ENCODE measurements at regions not wholly inside any gene's neighbourhood (a gene's known extent, or its start where the extent isn't known, plus 50 kb on each side); places are given as distances from the start of the nearest gene placed in this dataset.

- Histone ChIP-seq H3K27ac (no peak overlapping the region), H3K9me3 (no peaks in the 10 kb centered on the region), H3K27me3 (no peaks in the 10 kb centered on the region), H3K36me3 (no peaks in the 10 kb centered on the region), H3K4me1 (no peaks in the 10 kb centered on the region), H3K4me3 (no peak overlapping the region)
- in situ Hi-C loops (cut with MboI; ENCODE audit: low pct_ligation_motif_present in 1 of 4, low pct_unique_long_range_greater_than_20kb in 1 of 4, low sequenced_read_pairs in 3 of 4) = no loop called here
- TF ChIP-seq POLR2A (IDR thresholded peaks at IDR 0.05) (no peak), POLR2AphosphoS5 (IDR thresholded peaks at IDR 0.05) (no peak), EP300 (IDR thresholded peaks at IDR 0.05; ENCODE audit: low read depth) (no peak), CTCF (IDR thresholded peaks at IDR 0.05) (no peak)
- no peak for DNase-seq
- intact Hi-C loops (cut with DNase I; ENCODE audit: low total_unique reads) = no loop called here
- 53 to 78% methylated on average over 5 to 7 of the region's 7 CpGs for WGBS, 2 donors (ENCODE audit: low coverage in 1 of 2)
These were observed 311.7 kb upstream of the NEBL start for GRCh38 chr10:21208666-21209316.

GRCh38 chr10:21207852-21208646 is 310.9 kb upstream of the NEBL start:
- intact Hi-C loops (cut with DNase I; ENCODE audit: low total_unique reads) (no loop called here), in situ Hi-C loops (cut with MboI; ENCODE audit: low pct_ligation_motif_present in 1 of 4, low pct_unique_long_range_greater_than_20kb in 1 of 4, low sequenced_read_pairs in 3 of 4) (no loop called here)
- WGBS, 2 donors (ENCODE audit: low coverage in 1 of 2) = 67 to 89% methylated on average over 1 to 4 of the region's 4 CpGs
- Histone ChIP-seq H3K27ac (no peak overlapping the region), H3K36me3 (no peaks in the 10 kb centered on the region), H3K4me1 (no peaks in the 10 kb centered on the region), H3K9me3 (no peaks in the 10 kb centered on the region), H3K4me3 (no peak overlapping the region), H3K27me3 (no peaks in the 10 kb centered on the region)
- TF ChIP-seq POLR2AphosphoS5 (IDR thresholded peaks at IDR 0.05) (no peak), EP300 (IDR thresholded peaks at IDR 0.05; ENCODE audit: low read depth) (no peak), CTCF (IDR thresholded peaks at IDR 0.05) (no peak), POLR2A (IDR thresholded peaks at IDR 0.05) (no peak)
- no peak for DNase-seq

GRCh38 chr10:21205328-21205727 is 308.2 kb upstream of the NEBL start:
- no peak overlapping the region for H3K4me3 ChIP-seq
- intact Hi-C loops (cut with DNase I; ENCODE audit: low total_unique reads) = no loop called here
- H3K27me3 ChIP-seq = no peaks in the 10 kb centered on the region
- no peak for DNase-seq
- H3K4me1 ChIP-seq = no peaks in the 10 kb centered on the region
- no peak overlapping the region for H3K27ac ChIP-seq
- in situ Hi-C loops (cut with MboI; ENCODE audit: low pct_ligation_motif_present in 1 of 4, low pct_unique_long_range_greater_than_20kb in 1 of 4, low sequenced_read_pairs in 3 of 4) = no loop called here
- TF ChIP-seq EP300 (IDR thresholded peaks at IDR 0.05; ENCODE audit: low read depth) (no peak), POLR2A (IDR thresholded peaks at IDR 0.05) (no peak), POLR2AphosphoS5 (IDR thresholded peaks at IDR 0.05) (no peak), CTCF (IDR thresholded peaks at IDR 0.05) (no peak)
- H3K36me3 ChIP-seq = no peaks in the 10 kb centered on the region
- H3K9me3 ChIP-seq = no peaks in the 10 kb centered on the region

- Histone ChIP-seq H3K9me3 (peaks cover 0 to 2% of the 10 kb centered on the region in 2 donors), H3K4me3 (no peak overlapping the region), H3K4me1 (no peaks in the 10 kb centered on the region), H3K36me3 (no peaks in the 10 kb centered on the region), H3K27me3 (no peaks in the 10 kb centered on the region), H3K27ac (no peak overlapping the region)
- in situ Hi-C loops (cut with MboI; ENCODE audit: low pct_ligation_motif_present in 1 of 4, low pct_unique_long_range_greater_than_20kb in 1 of 4, low sequenced_read_pairs in 3 of 4) (no loop called here), intact Hi-C loops (cut with DNase I; ENCODE audit: low total_unique reads) (no loop called here)
- DNase-seq = no peak
- TF ChIP-seq CTCF (IDR thresholded peaks at IDR 0.05) (no peak), EP300 (IDR thresholded peaks at IDR 0.05; ENCODE audit: low read depth) (no peak), POLR2AphosphoS5 (IDR thresholded peaks at IDR 0.05) (no peak), POLR2A (IDR thresholded peaks at IDR 0.05) (no peak)
- WGBS, 2 donors (ENCODE audit: low coverage in 1 of 2) = 58 to 76% methylated on average over 4 to 10 of the region's 10 CpGs
These were observed 306.5 kb upstream of the NEBL start for GRCh38 chr10:21203473-21204107.
